Effector memory CD8-positive, alpha-beta T cell (primary cell): ENCODE measurements at regions not wholly inside any gene's neighbourhood (a gene's known extent, or its start where the extent isn't known, plus 50 kb on each side); places are given as distances from the start of the nearest gene placed in this dataset.
A peak's percentile ranks its signal among the peaks of the same experiment; 100 is the strongest.

ENCODE experiments used
- ATAC-seq: fragments of 150-1000 bp; cut with Tn5 transposase; replicated peaks from 2 replicates; pipeline ENCODE4 v1.10.0; 2021; ENCODE audit warnings: mild to moderate bottlenecking, moderate library complexity
- DNase-seq, 3 experiments: peaks; one replicate each; pipeline ENCODE4 v3.0.0; 2021
- H3K27ac Mint-ChIP-seq, 2 donors: one replicate each; pipeline ENCODE4 v1.8.0; 2022; ENCODE audit warnings: mild to moderate bottlenecking in 2 of 2, mixed read lengths in 2 of 2, moderate library complexity in 2 of 2
- H3K27me3 Mint-ChIP-seq, 2 donors: one replicate each; pipeline ENCODE4 v1.8.0; 2022; ENCODE audit warnings: mixed read lengths in 2 of 2
- H3K36me3 Mint-ChIP-seq: one replicate; pipeline ENCODE4 v1.8.0; 2022; ENCODE audit warnings: mild to moderate bottlenecking, moderate library complexity, mixed read lengths; ENCODE audit not compliant: insufficient read depth
- H3K4me1 Mint-ChIP-seq, 2 donors: one replicate each; pipeline ENCODE4 v1.8.0; 2022; ENCODE audit warnings: low read depth in 2 of 2, mixed read lengths in 2 of 2
- H3K4me3 Mint-ChIP-seq, 2 donors: one replicate each; pipeline ENCODE4 v1.8.0; 2022; ENCODE audit warnings: mild to moderate bottlenecking in 2 of 2, mixed read lengths in 2 of 2, moderate library complexity in 2 of 2
- H3K9me3 Mint-ChIP-seq, 2 donors: one replicate each; pipeline ENCODE4 v1.8.0; 2022; ENCODE audit warnings: mixed read lengths in 2 of 2

- no peak for ATAC-seq
- H3K27me3 Mint-ChIP-seq, result peaks cover 14 to 20% of the 10 kb centered on the region in 2 donors
- no peak for DNase-seq
- no peak overlapping the region for H3K4me3 Mint-ChIP-seq
- no peak overlapping the region for H3K27ac Mint-ChIP-seq
- H3K9me3 Mint-ChIP-seq, result peaks cover under 1 to 5% of the 10 kb centered on the region in 2 donors
- H3K4me1 Mint-ChIP-seq, result peaks cover 10% of the 10 kb centered on the region in 2 donors
- no peaks in the 10 kb centered on the region for H3K36me3 Mint-ChIP-seq
Measured at GRCh38 chr10:754914-755313, 65.4 kb upstream of the DIP2C start.

DNA sequence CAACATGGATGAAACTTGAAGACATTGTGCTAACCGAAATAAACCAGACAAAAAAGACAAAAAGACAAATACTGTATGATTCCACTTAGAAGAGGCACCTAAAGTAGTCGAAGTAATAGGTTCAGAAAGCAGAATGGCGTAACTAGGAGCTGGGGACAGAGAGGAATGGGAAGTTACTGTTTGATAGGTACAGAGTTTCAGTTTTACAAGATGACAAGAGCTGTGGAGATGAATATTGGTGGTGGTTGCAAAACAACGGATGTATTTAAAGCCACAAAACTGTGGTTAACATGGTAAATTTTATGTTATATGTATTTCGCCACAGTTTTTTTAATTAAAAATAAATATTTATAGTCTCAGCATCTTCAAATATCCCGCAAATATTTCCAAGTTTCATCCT is 64.1 kb upstream of the DIP2C start:
- H3K4me3 Mint-ChIP-seq, result peak overlapping the region in 1 of 2 donors; percentile 3
- no peak overlapping the region for H3K27ac Mint-ChIP-seq
- H3K9me3 Mint-ChIP-seq, result peaks cover 0 to 3% of the 10 kb centered on the region in 2 donors

GRCh38 chr10:740936-741431 is 51.5 kb upstream of the DIP2C start:
- Mint-ChIP-seq H3K4me1 (peaks cover 0 to 2% of the 10 kb centered on the region in 2 donors), H3K27ac (no peak overlapping the region), H3K27me3 (peaks cover 29 to 43% of the 10 kb centered on the region in 2 donors), H3K36me3 (no peaks in the 10 kb centered on the region), H3K4me3 (no peak overlapping the region), H3K9me3 (peaks cover 0 to 7% of the 10 kb centered on the region in 2 donors)
- DNase-seq (no peak), ATAC-seq (no peak)

More for the DNA sequence above, 64.1 kb upstream of the DIP2C start:
- peaks cover 10 to 14% of the 10 kb centered on the region in 2 donors for H3K27me3 Mint-ChIP-seq
- ATAC-seq (no peak), DNase-seq (no peak)
- H3K36me3 Mint-ChIP-seq, result no peaks in the 10 kb centered on the region
- peaks cover 5 to 6% of the 10 kb centered on the region in 2 donors for H3K4me1 Mint-ChIP-seq

GRCh38 chr10:739403-739802 is 49.9 kb upstream of the DIP2C start:
- H3K9me3 Mint-ChIP-seq, result peaks cover 0 to 2% of the 10 kb centered on the region in 2 donors
- peaks cover 0 to 2% of the 10 kb centered on the region in 2 donors for H3K4me1 Mint-ChIP-seq
- peaks cover 23 to 35% of the 10 kb centered on the region in 2 donors for H3K27me3 Mint-ChIP-seq
- DNase-seq (no peak), ATAC-seq (no peak)
- H3K36me3 Mint-ChIP-seq, result no peaks in the 10 kb centered on the region
- no peak overlapping the region for H3K4me3 Mint-ChIP-seq
- no peak overlapping the region for H3K27ac Mint-ChIP-seq
